SU-DHL-6 (cell line): ENCODE measurements at regions not wholly inside any gene's neighbourhood (a gene's known extent, or its start where the extent isn't known, plus 50 kb on each side); places are given as distances from the start of the nearest gene placed in this dataset.

Experiments
- H2AFZ ChIP-seq: fragments of 200-600 bp; sonication (generic); 2 replicates; pipeline ENCODE4 v1.6.1; 2014; ENCODE audit warnings: low read depth, mild to moderate bottlenecking, moderate library complexity, mixed read lengths, antibody characterized with exemption, low read length; ENCODE audit not compliant: severe bottlenecking
- H3F3A ChIP-seq: fragments of 200-600 bp; shearing (Covaris generic); 2 replicates; pipeline ENCODE4 v1.6.0; 2016; ENCODE audit warnings: antibody characterized with exemption, mild to moderate bottlenecking; ENCODE audit not compliant: insufficient read depth
- H3K27ac ChIP-seq: fragments of 200-600 bp; sonication (generic); 2 replicates; pipeline ENCODE4 v1.5.1; 2016; ENCODE audit warnings: low read depth, mild to moderate bottlenecking, low read length, moderate library complexity, mixed read lengths
- H3K27me3 ChIP-seq: fragments of 200-600 bp; sonication (generic), shearing (Covaris generic); 2 replicates; pipeline ENCODE4 v1.6.0; 2014; ENCODE audit warnings: mild to moderate bottlenecking, low read length
- H3K36me3 ChIP-seq: fragments of 200-600 bp; sonication (generic); 2 replicates; pipeline ENCODE4 v1.6.1; 2014; ENCODE audit warnings: mild to moderate bottlenecking, low read length, mixed read lengths
- H3K4me2 ChIP-seq: fragments of 300-600, 200-600 bp; shearing (Covaris generic), sonication (generic); 2 replicates; pipeline ENCODE4 v1.6.0; 2014; ENCODE audit warnings: low read length, low read depth, mild to moderate bottlenecking; ENCODE audit not compliant: poor library complexity, severe bottlenecking
- H3K4me3 ChIP-seq: fragments of 200-600 bp; sonication (generic); 2 replicates; pipeline ENCODE4 v1.5.1; 2014; ENCODE audit warnings: antibody characterized with exemption, low read length, mild to moderate bottlenecking, mixed read lengths; ENCODE audit not compliant: insufficient read depth, poor library complexity, severe bottlenecking
- H3K79me2 ChIP-seq: fragments of 200-600 bp; sonication (generic); 2 replicates; pipeline ENCODE4 v1.6.1; 2014; ENCODE audit warnings: mild to moderate bottlenecking, low read length, moderate library complexity; ENCODE audit not compliant: insufficient read depth
- H3K9ac ChIP-seq: fragments of 200-600 bp; sonication (generic); 2 replicates; pipeline ENCODE4 v1.7.0; 2014; ENCODE audit warnings: mild to moderate bottlenecking, low read length
- H3K9me2 ChIP-seq: fragments of 200-600 bp; sonication (generic); replicated peaks from 2 replicates; pipeline ENCODE4 v1.6.1; 2014; ENCODE audit warnings: low read length; ENCODE audit not compliant: insufficient read depth
- H3K9me3 ChIP-seq: fragments of 200-600 bp; sonication (generic); 2 replicates; pipeline ENCODE4 v1.6.1; 2014; ENCODE audit warnings: low read length, mixed read lengths; ENCODE audit not compliant: insufficient read depth
- H4K20me1 ChIP-seq: fragments of 200-600 bp; sonication (generic); 2 replicates; pipeline ENCODE4 v1.6.1; 2014; ENCODE audit warnings: low read depth, mild to moderate bottlenecking, antibody characterized with exemption, low read length, moderate library complexity, mixed read lengths
- CTCF ChIP-seq: fragments of 200-600 bp; sonication (generic); IDR thresholded peaks from one replicate; pipeline ENCODE4 v1.5.1; 2017; ENCODE audit warnings: antibody characterized with exemption, mild to moderate bottlenecking, low read length, moderate library complexity; ENCODE audit not compliant: insufficient read depth, poor library complexity, severe bottlenecking
- EZH2phosphoT487 ChIP-seq: fragments of 200-600 bp; sonication (generic), shearing (Covaris generic); conservative IDR thresholded peaks from 2 replicates; pipeline ENCODE4 v1.6.1; 2018; ENCODE audit warnings: mild to moderate bottlenecking, antibody characterized with exemption, low read length, moderate library complexity, mixed read lengths

- no peaks in the 10 kb centered on the region for H4K20me1 ChIP-seq
- H3K36me3 ChIP-seq = no peaks in the 10 kb centered on the region
- TF ChIP-seq CTCF (no peak), EZH2phosphoT487 (no peak)
- H3K9me3 ChIP-seq = no peaks in the 10 kb centered on the region
- H3K79me2 ChIP-seq = no peaks in the 10 kb centered on the region
- H3K9ac ChIP-seq = no peak overlapping the region
- H3K9me2 ChIP-seq = no peaks in the 10 kb centered on the region
- no peak overlapping the region for H2AFZ ChIP-seq
- no peaks in the 10 kb centered on the region for H3F3A ChIP-seq
- no peaks in the 10 kb centered on the region for H3K27me3 ChIP-seq
- no peak overlapping the region for H3K4me2 ChIP-seq
- H3K4me3 ChIP-seq = no peak overlapping the region
- no peak overlapping the region for H3K27ac ChIP-seq
These were observed 136.4 kb downstream of the INHBB start for GRCh38 chr2:120482334-120482733.

- H4K20me1 ChIP-seq = no peaks in the 10 kb centered on the region
- H3K27me3 ChIP-seq = no peaks in the 10 kb centered on the region
- H3K9me2 ChIP-seq = no peaks in the 10 kb centered on the region
- no peak overlapping the region for H2AFZ ChIP-seq
- no peaks in the 10 kb centered on the region for H3K36me3 ChIP-seq
- H3K4me3 ChIP-seq = no peak overlapping the region
- no peak for TF ChIP-seq EZH2phosphoT487
- no peak overlapping the region for H3K9ac ChIP-seq
- no peaks in the 10 kb centered on the region for H3F3A ChIP-seq
- H3K27ac ChIP-seq = no peak overlapping the region
- no peaks in the 10 kb centered on the region for H3K9me3 ChIP-seq
- no peak overlapping the region for H3K4me2 ChIP-seq
- H3K79me2 ChIP-seq = no peaks in the 10 kb centered on the region
These were observed 137.4 kb downstream of the INHBB start for GRCh38 chr2:120483355-120483754.

GRCh38 chr2:120485096-120485495 is 139.2 kb downstream of the INHBB start:
- H3K4me2 ChIP-seq = no peak overlapping the region
- H3K9me2 ChIP-seq = no peaks in the 10 kb centered on the region
- no peaks in the 10 kb centered on the region for H3K27me3 ChIP-seq
- H2AFZ ChIP-seq = no peak overlapping the region
- no peak overlapping the region for H3K27ac ChIP-seq
- no peaks in the 10 kb centered on the region for H3F3A ChIP-seq
- H3K9me3 ChIP-seq = no peaks in the 10 kb centered on the region
- no peaks in the 10 kb centered on the region for H3K79me2 ChIP-seq
- no peak overlapping the region for H3K4me3 ChIP-seq
- no peaks in the 10 kb centered on the region for H3K36me3 ChIP-seq
- no peak for TF ChIP-seq CTCF
- no peak for TF ChIP-seq EZH2phosphoT487
- H4K20me1 ChIP-seq = no peaks in the 10 kb centered on the region
- no peak overlapping the region for H3K9ac ChIP-seq

GRCh38 chr2:120486441-120486840 is 140.5 kb downstream of the INHBB start:
- Histone ChIP-seq H3K9ac (no peak overlapping the region), H3K9me2 (no peaks in the 10 kb centered on the region), H3K4me2 (no peak overlapping the region), H3K9me3 (no peaks in the 10 kb centered on the region), H3K27ac (no peak overlapping the region), H3F3A (no peaks in the 10 kb centered on the region), H2AFZ (no peak overlapping the region), H3K36me3 (no peaks in the 10 kb centered on the region), H3K27me3 (no peaks in the 10 kb centered on the region), H3K79me2 (no peaks in the 10 kb centered on the region), H4K20me1 (no peaks in the 10 kb centered on the region), H3K4me3 (no peak overlapping the region)
- TF ChIP-seq CTCF (no peak), EZH2phosphoT487 (no peak)
